HG03457 (cell line): ENCODE measurements at regions not wholly inside any gene's neighbourhood (a gene's known extent, or its start where the extent isn't known, plus 50 kb on each side); places are given as distances from the start of the nearest gene placed in this dataset.
"Not testable (repeated sequence)": the region's sequence is repeated elsewhere in the genome, so short reads cannot be mapped to it uniquely, and the experiment has no call there.

Experiments
- ATAC-seq: cut with Tn5 transposase; IDR thresholded peaks from one replicate; pipeline ENCODE4 v1.9.1; 2021; ENCODE audit warnings: moderate number of reproducible peaks; ENCODE audit not compliant: unreplicated experiment

- no peak for ATAC-seq
These were observed 249.7 kb upstream of the RUNX1 start for GRCh38 chr21:35298757-35299156.

- ATAC-seq, result no peak
These were observed 248.6 kb upstream of the RUNX1 start for GRCh38 chr21:35297665-35298064.

- no peak for ATAC-seq
These were observed 245.3 kb upstream of the RUNX1 start for GRCh38 chr21:35294231-35294898.

- ATAC-seq, result no peak
These were observed 243.0 kb upstream of the RUNX1 start for GRCh38 chr21:35291973-35292627.

GRCh38 chr21:35291034-35291433 is 241.9 kb upstream of the RUNX1 start:
- ATAC-seq, result no peak

- ATAC-seq, result no peak
These were observed 239.1 kb upstream of the RUNX1 start for GRCh38 chr21:35288238-35288637.

GRCh38 chr21:35284199-35284598 is 235.1 kb upstream of the RUNX1 start:
- no peak for ATAC-seq

GRCh38 chr21:35282944-35283343 is 233.8 kb upstream of the RUNX1 start:
- no peak for ATAC-seq

- ATAC-seq, result no peak
These were observed 232.9 kb upstream of the RUNX1 start for GRCh38 chr21:35281956-35282355.

- ATAC-seq, result no peak
These were observed 231.1 kb upstream of the RUNX1 start for GRCh38 chr21:35280231-35280630.

GRCh38 chr21:35275776-35276175 is 226.7 kb upstream of the RUNX1 start:
- no peak for ATAC-seq

GRCh38 chr21:35274923-35275322 is 225.8 kb upstream of the RUNX1 start:
- ATAC-seq, result no peak

- no peak for ATAC-seq
These were observed 225.0 kb upstream of the RUNX1 start for GRCh38 chr21:35274090-35274489.

GRCh38 chr21:35273333-35273732 is 224.2 kb upstream of the RUNX1 start:
- no peak for ATAC-seq

GRCh38 chr21:35271344-35272118 is 222.4 kb upstream of the RUNX1 start:
- not testable (repeated sequence) for ATAC-seq

GRCh38 chr21:35268817-35269216 is 219.7 kb upstream of the RUNX1 start:
- ATAC-seq, result no peak

- ATAC-seq, result no peak
These were observed 219.2 kb upstream of the RUNX1 start for GRCh38 chr21:35268261-35268660.

- no peak for ATAC-seq
These were observed 217.4 kb upstream of the RUNX1 start for GRCh38 chr21:35266546-35266945.

- ATAC-seq, result no peak
These were observed 216.2 kb upstream of the RUNX1 start for GRCh38 chr21:35265170-35265877.

GRCh38 chr21:35259457-35259856 is 210.4 kb upstream of the RUNX1 start:
- ATAC-seq, result no peak

GRCh38 chr21:35258521-35258920 is 209.4 kb upstream of the RUNX1 start:
- ATAC-seq, result no peak
